CD14-positive monocyte (primary cell): ENCODE measurements at regions not wholly inside any gene's neighbourhood (a gene's known extent, or its start where the extent isn't known, plus 50 kb on each side); places are given as distances from the start of the nearest gene placed in this dataset.

Experiments used
- DNase-seq, 3 donors: peaks; one replicate each; pipeline ENCODE4 v3.0.0-alpha.2; 2011 to 2022
- H2AFZ ChIP-seq: 2 replicates; pipeline ENCODE4 v1.6.0; 2012; ENCODE audit warnings: mild to moderate bottlenecking, low read depth, low read length, inconsistent platforms; ENCODE audit not compliant: insufficient read depth, poor library complexity, severe bottlenecking
- H3K27ac ChIP-seq, 2 donors: 1 replicate in 1 of 2; 2 replicates in 1 of 2; pipeline ENCODE4 v1.5.1; 2012 to 2013; ENCODE audit warnings: low read length in 2 of 2, control low read depth in 1 of 2, inconsistent platforms in 1 of 2, low read depth in 1 of 2, mild to moderate bottlenecking in 1 of 2
- H3K27me3 ChIP-seq, 2 donors: one replicate each; pipeline versions ENCODE4 v1.6.0 to v1.6.1; 2011 to 2013; ENCODE audit warnings: low read length in 2 of 2; ENCODE audit not compliant: control insufficient read depth in 2 of 2, insufficient read depth in 2 of 2
- H3K36me3 ChIP-seq, 2 donors: replicated peaks in 1 of 2; 1 replicate in 1 of 2; 2 replicates in 1 of 2; pipeline versions ENCODE4 v1.5.1 to v1.6.1; 2012 to 2013; ENCODE audit warnings: low read length in 2 of 2, control low read depth in 1 of 2, inconsistent platforms in 1 of 2, mild to moderate bottlenecking in 1 of 2; ENCODE audit not compliant: insufficient read depth in 2 of 2, control insufficient read depth in 1 of 2
- H3K4me1 ChIP-seq, 2 donors: 1 replicate in 1 of 2; 2 replicates in 1 of 2; pipeline versions ENCODE4 v1.5.1 to v1.6.1; 2012 to 2013; ENCODE audit warnings: low read length in 2 of 2, control low read depth in 1 of 2, inconsistent platforms in 1 of 2, mild to moderate bottlenecking in 1 of 2, moderate library complexity in 1 of 2; ENCODE audit not compliant: insufficient read depth in 2 of 2, control insufficient read depth in 1 of 2
- H3K4me2 ChIP-seq: replicated peaks from 2 replicates; pipeline ENCODE3; 2012; ENCODE audit warnings: low read length, moderate library complexity, mild to moderate bottlenecking; ENCODE audit not compliant: poor library complexity, severe bottlenecking; ENCODE audit errors: extremely low read depth
- H3K4me3 ChIP-seq, 3 experiments: fragments of 200-600 bp in 1 of 3; sonication (generic) in 1 of 3; replicated peaks in 1 of 3; 1 replicate in 2 of 3; 2 replicates in 1 of 3; pipeline ENCODE4 v1.5.1; 2011 to 2013; ENCODE audit warnings: low read length in 3 of 3, mild to moderate bottlenecking in 3 of 3, control low read depth in 2 of 3, low read depth in 2 of 3, inconsistent platforms in 1 of 3, moderate library complexity in 1 of 3
- H3K79me2 ChIP-seq: 2 replicates; pipeline ENCODE4 v1.6.0; 2012; ENCODE audit warnings: mild to moderate bottlenecking, control low read depth, inconsistent platforms, low read length, moderate library complexity; ENCODE audit not compliant: insufficient read depth
- H3K9ac ChIP-seq: 2 replicates; pipeline ENCODE4 v1.6.0; 2017; ENCODE audit warnings: low read length, mild to moderate bottlenecking; ENCODE audit not compliant: insufficient read depth, poor library complexity, severe bottlenecking
- H3K9me3 ChIP-seq, 2 donors: replicated peaks in 1 of 2; 1 replicate in 1 of 2; 2 replicates in 1 of 2; pipeline versions ENCODE4 v1.5.1 to v1.6.1; 2012 to 2013; ENCODE audit warnings: low read length in 2 of 2, control low read depth in 1 of 2; ENCODE audit not compliant: control insufficient read depth in 1 of 2, insufficient read depth in 1 of 2
- H4K20me1 ChIP-seq: 2 replicates; pipeline ENCODE4 v1.6.0; 2012; ENCODE audit warnings: mild to moderate bottlenecking, low read length, control low read depth, moderate library complexity; ENCODE audit not compliant: insufficient read depth
- H3K27ac Mint-ChIP-seq, 7 donors: one replicate each; pipeline ENCODE4 v1.8.0; 2020; ENCODE audit warnings: mild to moderate bottlenecking in 7 of 7, mixed read lengths in 7 of 7, moderate library complexity in 6 of 7, inconsistent platforms in 2 of 7
- H3K27me3 Mint-ChIP-seq, 3 donors: one replicate each; pipeline ENCODE4 v1.8.0; 2021 to 2022; ENCODE audit warnings: low read depth in 3 of 3, mild to moderate bottlenecking in 3 of 3, mixed read lengths in 3 of 3, moderate library complexity in 3 of 3, inconsistent platforms in 1 of 3
- H3K36me3 Mint-ChIP-seq, 2 donors: one replicate each; pipeline ENCODE4 v1.8.0; 2020; ENCODE audit warnings: mixed read lengths in 2 of 2, inconsistent platforms in 1 of 2, mild to moderate bottlenecking in 1 of 2
- H3K4me1 Mint-ChIP-seq: one replicate; pipeline ENCODE4 v1.8.0; 2020; ENCODE audit warnings: mild to moderate bottlenecking, mixed read lengths
- H3K4me3 Mint-ChIP-seq, 2 donors: one replicate each; pipeline ENCODE4 v1.8.0; 2020; ENCODE audit warnings: mild to moderate bottlenecking in 2 of 2, mixed read lengths in 2 of 2, moderate library complexity in 1 of 2
- H3K9me3 Mint-ChIP-seq, 7 donors: one replicate each; pipeline ENCODE4 v1.8.0; 2020 to 2022; ENCODE audit warnings: mixed read lengths in 7 of 7, mild to moderate bottlenecking in 6 of 7, moderate library complexity in 6 of 7, inconsistent platforms in 2 of 7
- CTCF ChIP-seq: fragments of 200-600 bp; IDR thresholded peaks from one replicate; pipeline ENCODE4 v1.8.0; 2022; ENCODE audit warnings: antibody characterized with exemption, mild to moderate bottlenecking
- WGBS: methylation state at CpG from one replicate; pipeline ENCODE4 v1.1.5; 2013; ENCODE audit warnings: missing lambda C conversion rate; ENCODE audit not compliant: insufficient coverage; 5-methylcytosine and 5-hydroxymethylcytosine counted together
- intact Hi-C, 2 donors: fragments of 100-400 bp; cut with micrococcal nuclease; formaldehyde crosslinking; loops; one replicate each; pipeline versions ENCODE4 v1.15.0 to v1.15.1; 2023

- no peak for TF ChIP-seq CTCF
- Mint-ChIP-seq H3K4me3 (no peak overlapping the region), H3K9me3 (peaks cover 0 to 8% (median 2%) of the 10 kb centered on the region in 7 donors), H3K27me3 (peaks cover 0 to 7% (median 0%) of the 10 kb centered on the region in 3 donors), H3K4me1 (no peaks in the 10 kb centered on the region), H3K27ac (no peak overlapping the region), H3K36me3 (no peaks in the 10 kb centered on the region)
- H4K20me1 ChIP-seq = no peaks in the 10 kb centered on the region
- H3K27ac ChIP-seq = no peak overlapping the region
- WGBS = 100% methylated on average over 3 of the region's 3 CpGs
- no peak overlapping the region for H2AFZ ChIP-seq
- no peaks in the 10 kb centered on the region for H3K27me3 ChIP-seq
- DNase-seq = no peak
- no peak overlapping the region for H3K4me3 ChIP-seq
- H3K9me3 ChIP-seq = no peaks in the 10 kb centered on the region
- H3K9ac ChIP-seq = no peak overlapping the region
- no peaks in the 10 kb centered on the region for H3K36me3 ChIP-seq
- H3K4me2 ChIP-seq = no peak overlapping the region
- no peaks in the 10 kb centered on the region for H3K4me1 ChIP-seq
- H3K79me2 ChIP-seq = no peaks in the 10 kb centered on the region
- intact Hi-C loops = no loop called here
These were observed 262.0 kb upstream of the C9orf72 start for GRCh38 chr9:27835286-27835685.

GRCh38 chr9:27835746-27836145 is 262.5 kb upstream of the C9orf72 start:
- intact Hi-C loops = no loop called here
- Mint-ChIP-seq H3K4me3 (no peak overlapping the region), H3K27ac (no peak overlapping the region), H3K4me1 (no peaks in the 10 kb centered on the region), H3K27me3 (peaks cover 0 to 4% (median 0%) of the 10 kb centered on the region in 3 donors), H3K9me3 (peaks cover 0 to 8% (median 2%) of the 10 kb centered on the region in 7 donors), H3K36me3 (no peaks in the 10 kb centered on the region)
- no peaks in the 10 kb centered on the region for H3K36me3 ChIP-seq
- H3K4me3 ChIP-seq = no peak overlapping the region
- no peak overlapping the region for H3K9ac ChIP-seq
- no peaks in the 10 kb centered on the region for H4K20me1 ChIP-seq
- H3K27me3 ChIP-seq = no peaks in the 10 kb centered on the region
- DNase-seq = no peak
- H2AFZ ChIP-seq = no peak overlapping the region
- H3K4me2 ChIP-seq = no peak overlapping the region
- 95% methylated on average over 5 of the region's 6 CpGs for WGBS
- H3K79me2 ChIP-seq = no peaks in the 10 kb centered on the region
- no peak overlapping the region for H3K27ac ChIP-seq
- no peak for TF ChIP-seq CTCF
- no peaks in the 10 kb centered on the region for H3K9me3 ChIP-seq
- H3K4me1 ChIP-seq = no peaks in the 10 kb centered on the region
